ENCODE measurements at regions not wholly inside any gene's neighbourhood (a gene's known extent, or its start where the extent isn't known, plus 50 kb on each side); places are given as distances from the start of the nearest gene placed in this dataset.

GRCh38 chr9:108271646-108272348 is 584.0 kb downstream of the ACTL7B start:
- H3K9ac ChIP-seq (ENCODE audit: low read depth, low read length): no peak overlapping the region

GRCh38 chr9:108271236-108271635 is 584.5 kb downstream of the ACTL7B start:
- Histone ChIP-seq H3K9me3 (ENCODE audit: control insufficient read depth, insufficient read depth, low read length) (no peaks in the 10 kb centered on the region), H3K9ac (ENCODE audit: low read depth, low read length) (no peak overlapping the region), H3K4me3 (ENCODE audit: low read depth, low read length) (no peak overlapping the region), H3K27me3 (ENCODE audit: control insufficient read depth, insufficient read depth, low read length) (no peaks in the 10 kb centered on the region), H3K4me1 (ENCODE audit: control insufficient read depth, insufficient read depth, low read length) (peaks cover 6% of the 10 kb centered on the region), H3K36me3 (ENCODE audit: control insufficient read depth, insufficient read depth, low read length) (no peaks in the 10 kb centered on the region)

More at GRCh38 chr9:108271646-108272348, 584.0 kb downstream of the ACTL7B start:
- Histone ChIP-seq H3K4me1 (ENCODE audit: control insufficient read depth, insufficient read depth, low read length) (peaks cover 6% of the 10 kb centered on the region), H3K36me3 (ENCODE audit: control insufficient read depth, insufficient read depth, low read length) (no peaks in the 10 kb centered on the region), H3K9me3 (ENCODE audit: control insufficient read depth, insufficient read depth, low read length) (no peaks in the 10 kb centered on the region), H3K27me3 (ENCODE audit: control insufficient read depth, insufficient read depth, low read length) (no peaks in the 10 kb centered on the region), H3K4me3 (ENCODE audit: low read depth, low read length) (no peak overlapping the region)

GRCh38 chr9:108270561-108270960 is 585.2 kb downstream of the ACTL7B start:
- Histone ChIP-seq H3K4me3 (ENCODE audit: low read depth, low read length) (no peak overlapping the region), H3K9ac (ENCODE audit: low read depth, low read length) (no peak overlapping the region), H3K9me3 (ENCODE audit: control insufficient read depth, insufficient read depth, low read length) (no peaks in the 10 kb centered on the region), H3K36me3 (ENCODE audit: control insufficient read depth, insufficient read depth, low read length) (no peaks in the 10 kb centered on the region), H3K27me3 (ENCODE audit: control insufficient read depth, insufficient read depth, low read length) (no peaks in the 10 kb centered on the region), H3K4me1 (ENCODE audit: control insufficient read depth, insufficient read depth, low read length) (peaks cover 6% of the 10 kb centered on the region)

- no peak overlapping the region for H3K9ac ChIP-seq (ENCODE audit: low read depth, low read length)
- H3K4me1 ChIP-seq (ENCODE audit: control insufficient read depth, insufficient read depth, low read length): peaks cover 6% of the 10 kb centered on the region
- no peak overlapping the region for H3K4me3 ChIP-seq (ENCODE audit: low read depth, low read length)
- no peaks in the 10 kb centered on the region for H3K36me3 ChIP-seq (ENCODE audit: control insufficient read depth, insufficient read depth, low read length)
- no peaks in the 10 kb centered on the region for H3K9me3 ChIP-seq (ENCODE audit: control insufficient read depth, insufficient read depth, low read length)
- H3K27me3 ChIP-seq (ENCODE audit: control insufficient read depth, insufficient read depth, low read length): no peaks in the 10 kb centered on the region
These were observed 585.7 kb downstream of the ACTL7B start for GRCh38 chr9:108270051-108270450.

GRCh38 chr9:108269371-108269770 is 586.4 kb downstream of the ACTL7B start:
- peaks cover 6% of the 10 kb centered on the region for H3K4me1 ChIP-seq (ENCODE audit: control insufficient read depth, insufficient read depth, low read length)
- H3K9me3 ChIP-seq (ENCODE audit: control insufficient read depth, insufficient read depth, low read length): no peaks in the 10 kb centered on the region
- no peaks in the 10 kb centered on the region for H3K27me3 ChIP-seq (ENCODE audit: control insufficient read depth, insufficient read depth, low read length)
- H3K4me3 ChIP-seq (ENCODE audit: low read depth, low read length): no peak overlapping the region
- no peak overlapping the region for H3K9ac ChIP-seq (ENCODE audit: low read depth, low read length)
- H3K36me3 ChIP-seq (ENCODE audit: control insufficient read depth, insufficient read depth, low read length): no peaks in the 10 kb centered on the region

- Histone ChIP-seq H3K9ac (ENCODE audit: low read depth, low read length) (no peak overlapping the region), H3K36me3 (ENCODE audit: control insufficient read depth, insufficient read depth, low read length) (no peaks in the 10 kb centered on the region), H3K4me1 (ENCODE audit: control insufficient read depth, insufficient read depth, low read length) (no peaks in the 10 kb centered on the region), H3K4me3 (ENCODE audit: low read depth, low read length) (no peak overlapping the region), H3K9me3 (ENCODE audit: control insufficient read depth, insufficient read depth, low read length) (no peaks in the 10 kb centered on the region), H3K27me3 (ENCODE audit: control insufficient read depth, insufficient read depth, low read length) (no peaks in the 10 kb centered on the region)
These were observed 590.7 kb downstream of the ACTL7B start for GRCh38 chr9:108265065-108265464.

GRCh38 chr9:108264093-108264492 is 591.7 kb downstream of the ACTL7B start:
- Histone ChIP-seq H3K9ac (ENCODE audit: low read depth, low read length) (no peak overlapping the region), H3K4me3 (ENCODE audit: low read depth, low read length) (no peak overlapping the region), H3K4me1 (ENCODE audit: control insufficient read depth, insufficient read depth, low read length) (no peaks in the 10 kb centered on the region), H3K9me3 (ENCODE audit: control insufficient read depth, insufficient read depth, low read length) (no peaks in the 10 kb centered on the region), H3K27me3 (ENCODE audit: control insufficient read depth, insufficient read depth, low read length) (no peaks in the 10 kb centered on the region), H3K36me3 (ENCODE audit: control insufficient read depth, insufficient read depth, low read length) (no peaks in the 10 kb centered on the region)

GRCh38 chr9:108262836-108263235 is 593.0 kb downstream of the ACTL7B start:
- no peak overlapping the region for H3K9ac ChIP-seq (ENCODE audit: low read depth, low read length)

GRCh38 chr9:108259917-108260675 is 595.7 kb downstream of the ACTL7B start:
- Histone ChIP-seq H3K9me3 (ENCODE audit: control insufficient read depth, insufficient read depth, low read length) (no peaks in the 10 kb centered on the region), H3K36me3 (ENCODE audit: control insufficient read depth, insufficient read depth, low read length) (no peaks in the 10 kb centered on the region), H3K4me3 (ENCODE audit: low read depth, low read length) (no peak overlapping the region), H3K27me3 (ENCODE audit: control insufficient read depth, insufficient read depth, low read length) (no peaks in the 10 kb centered on the region), H3K9ac (ENCODE audit: low read depth, low read length) (no peak overlapping the region), H3K4me1 (ENCODE audit: control insufficient read depth, insufficient read depth, low read length) (no peaks in the 10 kb centered on the region)

More at GRCh38 chr9:108262836-108263235, 593.0 kb downstream of the ACTL7B start:
- H3K4me1 ChIP-seq (ENCODE audit: control insufficient read depth, insufficient read depth, low read length): no peaks in the 10 kb centered on the region
- no peaks in the 10 kb centered on the region for H3K36me3 ChIP-seq (ENCODE audit: control insufficient read depth, insufficient read depth, low read length)
- H3K4me3 ChIP-seq (ENCODE audit: low read depth, low read length): no peak overlapping the region
- H3K9me3 ChIP-seq (ENCODE audit: control insufficient read depth, insufficient read depth, low read length): no peaks in the 10 kb centered on the region
- no peaks in the 10 kb centered on the region for H3K27me3 ChIP-seq (ENCODE audit: control insufficient read depth, insufficient read depth, low read length)

- H3K27me3 ChIP-seq (ENCODE audit: control insufficient read depth, insufficient read depth, low read length): no peaks in the 10 kb centered on the region
- H3K36me3 ChIP-seq (ENCODE audit: control insufficient read depth, insufficient read depth, low read length): no peaks in the 10 kb centered on the region
- no peak overlapping the region for H3K4me3 ChIP-seq (ENCODE audit: low read depth, low read length)
- H3K4me1 ChIP-seq (ENCODE audit: control insufficient read depth, insufficient read depth, low read length): no peaks in the 10 kb centered on the region
- no peak overlapping the region for H3K9ac ChIP-seq (ENCODE audit: low read depth, low read length)
- H3K9me3 ChIP-seq (ENCODE audit: control insufficient read depth, insufficient read depth, low read length): no peaks in the 10 kb centered on the region
These were observed 597.1 kb downstream of the ACTL7B start for GRCh38 chr9:108258640-108259039.

- H3K4me1 ChIP-seq (ENCODE audit: control insufficient read depth, insufficient read depth, low read length): no peaks in the 10 kb centered on the region
- H3K4me3 ChIP-seq (ENCODE audit: low read depth, low read length): no peak overlapping the region
- no peaks in the 10 kb centered on the region for H3K9me3 ChIP-seq (ENCODE audit: control insufficient read depth, insufficient read depth, low read length)
- no peaks in the 10 kb centered on the region for H3K36me3 ChIP-seq (ENCODE audit: control insufficient read depth, insufficient read depth, low read length)
- H3K9ac ChIP-seq (ENCODE audit: low read depth, low read length): no peak overlapping the region
- no peaks in the 10 kb centered on the region for H3K27me3 ChIP-seq (ENCODE audit: control insufficient read depth, insufficient read depth, low read length)
These were observed 598.4 kb downstream of the ACTL7B start for GRCh38 chr9:108257382-108257781.

GRCh38 chr9:108254236-108254635 is 601.5 kb downstream of the ACTL7B start:
- Histone ChIP-seq H3K4me1 (ENCODE audit: control insufficient read depth, insufficient read depth, low read length) (no peaks in the 10 kb centered on the region), H3K36me3 (ENCODE audit: control insufficient read depth, insufficient read depth, low read length) (no peaks in the 10 kb centered on the region), H3K9ac (ENCODE audit: low read depth, low read length) (no peak overlapping the region), H3K4me3 (ENCODE audit: low read depth, low read length) (no peak overlapping the region), H3K9me3 (ENCODE audit: control insufficient read depth, insufficient read depth, low read length) (no peaks in the 10 kb centered on the region), H3K27me3 (ENCODE audit: control insufficient read depth, insufficient read depth, low read length) (no peaks in the 10 kb centered on the region)

All from iPS-15b (cell line).